ENCODE measurements at regions not wholly inside any gene's neighbourhood (a gene's known extent, or its start where the extent isn't known, plus 50 kb on each side); places are given as distances from the start of the nearest gene placed in this dataset.

DNA sequence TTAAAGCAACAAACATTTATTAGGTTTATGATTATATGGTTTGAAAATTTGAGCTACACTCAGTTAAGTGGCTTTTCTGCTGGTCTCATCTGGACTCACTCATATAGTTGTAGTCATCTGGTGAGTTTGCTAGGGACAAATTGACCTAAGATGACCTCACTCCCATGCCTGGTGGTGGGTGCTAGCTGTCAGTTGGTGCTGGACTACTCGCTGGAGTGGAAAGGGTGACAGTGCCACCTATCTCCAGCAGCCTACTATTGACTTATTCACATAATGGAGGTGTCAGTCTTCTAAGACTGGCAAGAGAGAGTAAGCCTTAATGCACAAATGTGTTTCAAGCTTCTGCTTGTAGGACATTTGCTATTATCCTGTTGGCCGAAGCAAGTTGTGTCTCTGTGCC, 88.2 kb downstream of the TASL start:
- no peak for TF ChIP-seq HDGF (IDR thresholded peaks at IDR 0.05; ENCODE audit: borderline replicate concordance)
- no peak for TF ChIP-seq SUZ12 (IDR thresholded peaks at IDR 0.05)
- TF ChIP-seq TARDBP (IDR thresholded peaks at IDR 0.05) = no peak
- no peak for TF ChIP-seq CTBP1 (IDR thresholded peaks at IDR 0.05; ENCODE audit: borderline replicate concordance)
- no peak for TF ChIP-seq LEF1 (IDR thresholded peaks at IDR 0.05; ENCODE audit: borderline replicate concordance)

All from HEK293T (cell line).